ENCODE measurements at regions not wholly inside any gene's neighbourhood (a gene's known extent, or its start where the extent isn't known, plus 50 kb on each side); places are given as distances from the start of the nearest gene placed in this dataset.

DNA sequence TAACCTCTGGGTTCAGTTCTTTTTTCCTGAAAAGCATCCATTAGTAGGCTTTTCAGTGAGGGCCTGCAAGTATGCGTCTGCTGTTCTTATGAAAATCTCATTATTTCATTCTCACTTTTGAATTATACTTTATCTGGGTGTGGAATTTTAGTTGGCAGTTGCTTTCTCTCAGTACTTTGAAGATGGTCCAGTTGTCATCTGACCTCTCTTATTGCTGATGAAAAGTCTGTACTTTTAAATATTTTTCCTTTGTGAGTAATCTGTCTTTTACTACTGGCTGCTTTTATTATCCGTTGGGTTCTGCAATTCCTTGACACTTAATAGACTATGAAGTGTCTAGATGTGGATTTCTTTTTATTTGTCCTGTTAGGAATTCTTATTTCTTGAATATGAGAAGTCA lies 307.8 kb downstream of the CYP26B1 start:
- Histone ChIP-seq H3K9me3 (no peaks in the 10 kb centered on the region), H3K27me3 (no peaks in the 10 kb centered on the region), H3K36me3 (no peaks in the 10 kb centered on the region), H3K4me3 (no peak overlapping the region)
- no peak for DNase-seq

DNA sequence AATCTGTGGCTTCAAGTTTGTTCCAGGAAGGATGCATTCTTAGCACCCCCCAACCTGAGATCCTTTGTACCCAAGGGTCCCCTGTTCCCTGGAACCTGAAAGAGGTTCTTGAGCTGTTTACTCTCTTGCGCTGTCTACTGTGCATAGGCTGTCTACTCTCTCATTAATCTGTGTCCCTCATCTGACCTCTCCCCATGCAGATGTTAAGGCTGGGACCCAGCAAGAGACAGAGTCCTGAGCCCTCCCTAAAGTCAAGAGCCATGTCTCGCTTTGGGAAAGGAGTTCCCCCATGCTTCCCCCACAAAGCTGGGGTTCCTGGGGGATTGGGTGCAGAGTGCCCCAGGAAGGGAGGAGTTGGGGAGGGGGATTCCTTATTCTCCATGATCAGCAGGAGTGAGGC lies 312.9 kb downstream of the CYP26B1 start:
- Histone ChIP-seq H3K36me3 (no peaks in the 10 kb centered on the region), H3K9me3 (0 out of 2 replicates have a peak, but pooled peaks cover 3% of the 10 kb centered on the region), H3K4me3 (no peak overlapping the region), H3K27me3 (no peaks in the 10 kb centered on the region)
- no peak for DNase-seq

DNA sequence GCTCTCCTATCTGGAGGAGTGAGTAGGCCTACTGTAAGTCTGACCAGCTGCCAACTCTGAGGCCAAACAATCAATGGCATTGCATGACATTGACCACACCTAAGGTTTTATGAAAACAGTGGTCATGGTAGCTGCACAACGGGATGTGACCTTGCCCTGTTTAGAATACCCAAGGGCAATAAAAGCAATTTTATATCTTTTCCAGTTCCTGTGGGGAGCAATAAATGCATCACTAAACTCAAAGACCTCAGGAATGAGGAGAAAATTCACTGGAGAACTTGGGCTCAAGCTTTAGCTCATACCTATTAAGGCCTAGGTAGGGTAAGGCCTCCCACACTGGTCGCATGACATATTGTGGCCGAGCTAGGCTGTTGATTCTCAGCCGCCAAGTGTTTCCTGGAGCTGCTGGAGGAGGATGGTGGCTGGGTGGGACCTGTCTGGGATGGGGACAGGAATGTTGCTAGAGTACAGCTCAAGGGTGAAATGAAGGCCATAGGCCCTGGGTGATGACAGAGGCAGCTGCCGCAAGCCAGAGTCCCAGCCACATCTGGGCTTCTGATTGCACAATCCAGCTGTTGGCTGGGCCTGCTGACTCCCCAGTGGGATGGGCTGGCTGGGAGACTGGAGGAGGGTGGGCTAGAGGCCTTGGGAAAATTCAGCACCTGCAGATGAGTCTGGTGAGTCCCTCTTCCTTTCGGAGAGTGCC lies 313.7 kb downstream of the CYP26B1 start:
- H3K36me3 ChIP-seq, result no peaks in the 10 kb centered on the region
- DNase-seq, result peak; percentile 43
- H3K4me3 ChIP-seq, result no peak overlapping the region
- H3K27me3 ChIP-seq, result no peaks in the 10 kb centered on the region
- 0 out of 2 replicates have a peak, but pooled peaks cover 3% of the 10 kb centered on the region for H3K9me3 ChIP-seq

DNA sequence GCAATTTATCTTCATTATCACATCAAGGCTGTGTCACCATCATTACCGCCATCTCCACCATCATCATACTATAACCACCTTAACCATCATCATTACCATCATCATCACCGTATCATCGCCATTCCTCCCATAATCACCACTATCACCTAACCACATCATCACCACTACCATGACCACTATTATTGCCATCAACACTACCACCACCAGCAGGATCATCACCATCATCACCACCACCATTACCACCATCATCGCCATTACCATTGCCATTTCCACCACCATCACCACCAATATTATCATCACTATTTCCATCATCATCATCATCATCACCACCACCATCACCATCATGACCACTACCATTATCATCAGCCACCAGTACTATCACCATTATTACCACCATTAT lies 314.4 kb downstream of the CYP26B1 start:
- H3K27me3 ChIP-seq, result no peaks in the 10 kb centered on the region
- 0 out of 2 replicates have a peak, but pooled peaks cover 3% of the 10 kb centered on the region for H3K9me3 ChIP-seq
- DNase-seq, result no peak
- no peak overlapping the region for H3K4me3 ChIP-seq
- H3K36me3 ChIP-seq, result no peaks in the 10 kb centered on the region

DNA sequence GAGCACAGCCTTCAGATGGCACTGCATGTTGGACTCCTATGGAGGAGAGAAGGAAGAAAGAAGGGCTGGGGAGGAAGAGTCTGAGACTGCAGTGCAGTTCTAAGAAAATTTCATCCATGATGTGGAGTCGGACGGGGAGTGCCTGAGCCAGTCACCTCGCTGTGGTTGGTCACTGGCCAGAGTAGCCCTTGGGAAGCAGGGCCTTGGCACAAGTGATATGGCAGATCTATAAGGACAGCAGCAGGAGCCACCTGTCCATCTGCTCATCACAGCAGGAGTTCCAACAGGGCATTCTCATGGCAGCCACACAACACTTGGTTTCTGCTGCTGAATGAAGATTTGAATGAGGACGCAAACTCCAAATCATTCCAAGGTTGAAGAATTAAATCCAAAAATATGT lies 314.8 kb downstream of the CYP26B1 start:
- Histone ChIP-seq H3K4me3 (no peak overlapping the region), H3K9me3 (0 out of 2 replicates have a peak, but pooled peaks cover 3% of the 10 kb centered on the region), H3K36me3 (no peaks in the 10 kb centered on the region), H3K27me3 (no peaks in the 10 kb centered on the region)
- DNase-seq, result no peak

DNA sequence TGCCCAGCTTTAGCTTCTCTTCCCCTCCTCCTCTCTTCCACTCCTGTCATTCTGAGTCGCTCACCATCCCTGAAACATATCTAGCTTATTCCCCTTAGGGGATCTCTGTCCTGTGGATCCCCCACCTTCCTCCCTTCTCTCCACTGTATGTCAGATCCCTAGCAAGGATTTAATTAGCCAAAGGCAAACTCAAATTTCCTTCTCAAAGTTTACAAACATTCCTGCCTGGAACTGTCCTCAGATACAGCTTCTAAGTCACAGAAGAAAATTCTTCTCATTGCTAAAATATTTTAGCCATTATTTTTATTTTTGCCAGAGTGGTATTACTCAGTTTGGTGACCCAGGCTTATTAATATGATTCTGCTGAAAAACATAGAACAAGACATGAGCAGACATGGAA lies 315.3 kb downstream of the CYP26B1 start:
- H3K27me3 ChIP-seq, result no peaks in the 10 kb centered on the region
- DNase-seq, result no peak
- no peaks in the 10 kb centered on the region for H3K36me3 ChIP-seq
- H3K4me3 ChIP-seq, result no peak overlapping the region
- 0 out of 2 replicates have a peak, but pooled peaks cover 3% of the 10 kb centered on the region for H3K9me3 ChIP-seq

DNA sequence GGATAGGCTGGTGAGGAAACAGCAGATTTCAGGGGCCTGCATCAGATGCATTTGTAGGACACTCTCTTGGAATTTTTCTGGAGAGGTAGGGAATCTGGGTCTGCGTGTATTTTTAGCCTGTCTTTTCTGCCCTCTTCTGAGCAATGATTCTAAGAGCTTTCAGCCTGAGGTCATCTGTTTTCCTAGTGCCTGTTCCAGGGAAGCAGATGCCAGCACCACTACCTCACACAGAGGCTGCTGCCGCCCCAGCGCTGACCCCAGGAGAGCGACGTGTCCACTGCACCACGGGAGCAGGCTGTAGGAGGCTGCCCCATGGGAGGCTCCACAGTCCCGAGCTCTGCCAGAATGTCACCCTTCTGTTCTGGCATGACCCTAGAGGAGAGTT lies 316.5 kb downstream of the CYP26B1 start:
- H3K27me3 ChIP-seq, result no peaks in the 10 kb centered on the region
- peak; percentile 97 for DNase-seq
- H3K36me3 ChIP-seq, result no peaks in the 10 kb centered on the region
- H3K4me3 ChIP-seq, result no peak overlapping the region
- peaks cover 4% of the 10 kb centered on the region; the same call in 1 of the 2 replicates for H3K9me3 ChIP-seq

DNA sequence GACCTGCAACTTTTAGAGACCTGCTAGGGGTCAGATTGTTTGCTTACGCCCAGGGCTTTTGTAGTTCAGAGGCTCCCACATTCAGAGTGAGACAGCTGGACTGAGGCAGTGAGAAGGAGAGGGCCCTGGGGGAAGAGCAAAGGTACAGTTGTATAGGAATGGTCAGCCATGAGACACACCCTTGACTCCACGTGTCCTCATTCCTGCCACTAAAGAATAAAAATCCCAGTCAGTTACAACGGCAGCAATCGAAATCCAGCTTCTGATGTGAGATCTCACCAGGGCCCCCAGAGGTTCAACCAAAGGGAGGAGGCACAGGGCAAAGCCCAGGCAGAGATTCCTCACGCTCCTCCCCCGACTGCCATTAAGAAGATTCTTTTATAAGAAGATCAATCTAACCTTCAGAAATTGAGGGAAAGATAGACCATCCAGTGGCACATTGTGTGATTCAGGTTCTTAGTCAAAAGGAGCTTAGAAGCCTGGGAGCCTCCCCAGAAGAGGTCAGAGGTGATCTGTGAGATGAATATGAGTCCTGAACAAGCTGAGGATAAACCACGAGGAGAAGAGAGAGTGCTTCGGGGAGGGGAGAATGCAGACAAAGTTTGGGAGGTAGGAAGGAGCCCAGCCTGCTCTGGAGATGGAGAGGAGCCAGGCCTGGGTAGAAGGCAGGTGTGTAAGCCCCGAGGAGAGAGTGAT lies 317.0 kb downstream of the CYP26B1 start:
- Histone ChIP-seq H3K4me3 (no peak overlapping the region), H3K9me3 (peaks cover 4% of the 10 kb centered on the region; the same call in 1 of the 2 replicates), H3K27me3 (no peaks in the 10 kb centered on the region), H3K36me3 (no peaks in the 10 kb centered on the region)
- DNase-seq, result peak; percentile 83

DNA sequence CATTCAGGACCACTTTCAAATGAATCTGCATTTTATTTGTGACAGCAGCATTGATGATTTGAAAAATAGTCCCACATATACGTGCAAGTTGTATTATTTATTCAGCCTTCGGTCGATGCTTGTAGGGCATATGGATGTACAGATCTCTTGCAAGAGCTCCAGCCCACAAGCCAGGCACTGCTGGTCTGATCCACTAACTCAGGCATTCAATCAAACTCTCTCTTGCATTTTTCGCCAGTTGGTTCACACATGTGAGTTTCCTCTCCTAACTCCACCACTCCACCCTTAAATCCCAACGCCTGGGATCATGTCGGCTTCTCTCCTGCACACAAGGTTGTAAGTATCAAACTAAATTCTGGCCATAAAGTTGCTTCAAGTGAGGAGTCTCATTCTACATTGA lies 318.7 kb downstream of the CYP26B1 start:
- H3K27me3 ChIP-seq, result no peaks in the 10 kb centered on the region
- no peak overlapping the region for H3K4me3 ChIP-seq
- no peaks in the 10 kb centered on the region for H3K36me3 ChIP-seq
- H3K9me3 ChIP-seq, result peaks cover 4% of the 10 kb centered on the region; the same call in 1 of the 2 replicates
- no peak for DNase-seq

DNA sequence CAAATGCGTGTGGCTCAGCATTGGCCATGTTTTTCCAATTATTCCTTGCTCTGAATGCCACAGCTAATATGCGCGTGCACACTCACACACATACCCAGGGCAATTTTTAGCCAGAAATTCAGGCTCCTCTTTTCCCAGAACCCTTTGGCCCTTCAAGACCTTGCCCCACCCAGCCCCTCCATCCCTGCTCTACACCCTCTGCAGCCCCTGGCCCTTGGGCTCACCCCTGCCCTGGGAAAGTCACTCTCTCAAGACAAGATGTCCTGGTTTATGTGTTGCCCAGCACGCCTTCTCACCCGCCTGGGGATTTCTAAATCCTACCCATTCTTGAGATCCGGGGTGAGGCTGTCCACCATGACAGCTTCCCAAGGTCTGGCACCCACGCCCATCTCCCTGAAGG lies 319.7 kb downstream of the CYP26B1 start:
- H3K4me3 ChIP-seq, result no peak overlapping the region
- no peaks in the 10 kb centered on the region for H3K27me3 ChIP-seq
- no peak for DNase-seq
- peaks cover 2% of the 10 kb centered on the region; the same call in 1 of the 2 replicates for H3K9me3 ChIP-seq
- no peaks in the 10 kb centered on the region for H3K36me3 ChIP-seq

DNA sequence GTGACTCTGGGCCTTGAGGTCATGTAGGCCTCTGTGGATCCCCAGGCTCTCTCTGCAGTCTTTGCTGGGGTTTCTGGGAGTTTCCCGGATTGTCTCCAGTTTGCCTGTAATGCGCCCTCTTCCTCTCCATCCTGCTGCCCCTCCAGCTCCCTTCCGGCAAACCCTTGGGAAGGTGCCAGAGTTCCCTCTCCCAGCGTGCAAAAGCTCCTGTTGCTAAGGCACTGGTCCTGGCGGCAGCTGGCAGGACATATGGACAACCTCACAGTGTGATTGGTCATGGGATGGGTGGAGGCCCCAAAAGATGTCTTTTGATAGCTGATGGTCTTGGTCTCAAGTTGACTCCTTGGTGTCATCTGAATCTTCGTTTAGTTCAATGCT lies 320.1 kb downstream of the CYP26B1 start:
- Histone ChIP-seq H3K36me3 (no peaks in the 10 kb centered on the region), H3K4me3 (no peak overlapping the region), H3K9me3 (peaks cover 2% of the 10 kb centered on the region; the same call in 1 of the 2 replicates), H3K27me3 (no peaks in the 10 kb centered on the region)
- DNase-seq, result no peak

DNA sequence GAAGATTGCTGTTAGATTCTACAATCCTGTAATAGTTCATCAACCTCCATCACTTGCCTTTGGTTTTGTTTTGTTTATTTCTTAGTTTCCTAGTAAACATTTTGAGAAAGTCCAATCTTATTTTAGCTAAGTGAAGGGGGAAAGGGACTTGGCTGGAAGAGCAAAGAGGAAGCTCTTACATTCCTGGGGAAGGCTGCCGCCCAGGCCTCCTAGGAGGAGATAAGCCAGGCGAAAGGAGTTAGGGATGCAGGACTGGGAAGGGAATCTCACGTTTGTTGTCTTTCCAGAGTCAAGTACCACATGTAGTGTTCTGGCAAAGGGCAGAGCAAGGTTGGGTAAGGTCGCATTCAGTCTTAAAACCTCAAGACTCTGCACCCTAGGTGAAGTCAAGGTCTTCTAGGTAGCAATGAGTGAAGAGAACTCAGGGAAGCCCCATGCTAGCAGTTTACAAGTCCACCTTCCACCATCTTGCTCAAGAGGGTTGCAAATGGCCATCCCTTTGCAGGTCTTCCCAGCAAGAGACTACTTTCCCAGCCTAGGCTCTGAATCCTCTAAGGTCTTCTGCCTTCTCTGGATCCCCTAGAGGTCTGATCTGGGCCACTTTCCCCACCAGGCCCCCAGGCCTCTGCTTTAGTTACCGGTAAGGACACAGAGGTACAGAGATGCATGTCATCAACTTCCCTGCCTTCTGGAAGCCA lies 320.7 kb downstream of the CYP26B1 start:
- Histone ChIP-seq H3K4me3 (no peak overlapping the region), H3K27me3 (no peaks in the 10 kb centered on the region), H3K36me3 (no peaks in the 10 kb centered on the region), H3K9me3 (peaks cover 2% of the 10 kb centered on the region; the same call in 1 of the 2 replicates)
- no peak for DNase-seq

DNA sequence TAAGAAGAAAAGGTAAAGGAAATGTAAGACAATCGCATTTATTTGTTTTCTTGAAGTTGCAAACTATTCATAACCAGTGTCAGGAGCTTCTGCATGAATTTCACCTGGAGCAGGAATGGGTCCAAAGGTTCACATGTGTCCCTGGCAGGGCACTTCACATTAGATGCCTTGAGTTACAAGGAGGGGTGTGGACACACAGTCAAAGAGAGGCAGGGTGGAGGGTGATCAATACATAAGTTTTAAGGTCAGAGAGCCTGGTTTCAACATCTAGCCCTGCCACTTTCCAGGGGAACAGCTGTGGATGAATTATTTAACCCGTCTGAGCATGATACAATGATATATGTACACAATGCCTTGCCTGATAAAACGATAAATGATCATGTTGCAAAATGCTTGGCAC lies 321.4 kb downstream of the CYP26B1 start:
- Histone ChIP-seq H3K4me3 (no peak overlapping the region), H3K9me3 (peaks cover 2% of the 10 kb centered on the region; the same call in 1 of the 2 replicates), H3K36me3 (no peaks in the 10 kb centered on the region), H3K27me3 (no peaks in the 10 kb centered on the region)
- no peak for DNase-seq

DNA sequence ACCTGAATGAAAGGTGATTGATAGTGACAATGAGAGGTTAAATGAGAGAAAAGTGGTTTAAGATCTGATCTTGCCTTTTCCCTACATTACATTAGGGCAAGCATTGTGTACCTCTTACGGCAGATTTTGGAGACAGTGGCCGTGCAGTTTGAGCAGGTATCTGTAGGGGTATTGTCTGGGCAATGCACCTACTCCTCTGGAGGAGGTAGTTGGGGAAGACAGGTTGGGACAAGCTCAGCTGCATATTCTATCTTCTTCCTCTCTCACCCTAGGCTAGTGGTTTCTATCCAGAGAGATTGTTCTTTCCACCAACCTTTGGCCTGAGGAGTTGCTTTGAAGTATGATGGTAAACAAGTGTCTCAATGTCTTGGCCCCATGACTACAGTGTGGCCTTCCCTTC lies 323.2 kb downstream of the CYP26B1 start:
- DNase-seq, result no peak

DNA sequence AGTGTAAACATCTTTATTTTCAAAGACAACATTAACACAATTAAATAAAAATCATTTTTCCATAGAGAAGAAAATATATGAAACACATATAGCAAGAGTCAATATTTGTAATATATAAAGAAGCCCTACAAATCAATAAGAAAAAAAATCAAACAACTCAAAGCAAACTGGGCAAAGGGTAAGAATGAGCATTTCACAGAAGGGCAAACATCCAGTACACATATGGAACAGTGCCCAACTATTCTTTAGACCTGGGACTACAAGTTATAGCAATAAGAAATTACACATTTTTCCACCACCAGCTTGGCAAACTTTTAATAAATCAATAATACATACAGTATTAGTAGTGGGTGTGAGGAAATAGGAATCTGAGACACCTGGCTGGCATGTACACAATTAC lies 324.1 kb downstream of the CYP26B1 start:
- Histone ChIP-seq H3K9me3 (peaks cover 2% of the 10 kb centered on the region; the same call in 1 of the 2 replicates), H3K4me3 (no peak overlapping the region), H3K27me3 (no peaks in the 10 kb centered on the region), H3K36me3 (no peaks in the 10 kb centered on the region)
- DNase-seq, result no peak

More for the DNA sequence above, 323.2 kb downstream of the CYP26B1 start:
- Histone ChIP-seq H3K9me3 (peaks cover 2% of the 10 kb centered on the region; the same call in 1 of the 2 replicates), H3K36me3 (no peaks in the 10 kb centered on the region), H3K4me3 (no peak overlapping the region), H3K27me3 (no peaks in the 10 kb centered on the region)

DNA sequence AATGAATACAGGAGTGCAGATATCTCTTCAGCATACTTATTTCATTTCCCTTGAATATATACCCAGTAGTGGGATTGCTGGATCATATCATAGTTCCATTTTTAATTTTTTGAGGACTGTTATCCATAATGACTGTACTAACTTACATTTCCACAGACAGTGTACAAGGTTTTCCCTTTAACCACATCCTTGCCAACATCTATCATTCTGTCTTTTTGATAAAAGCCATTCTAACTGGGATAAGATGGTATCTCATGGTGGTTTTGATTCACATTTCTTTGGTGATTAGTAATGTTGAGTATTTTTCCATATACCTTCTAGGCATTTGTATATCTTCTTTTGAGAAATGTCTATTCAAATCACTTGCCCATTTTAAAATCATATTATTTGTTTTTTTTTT lies 325.2 kb downstream of the CYP26B1 start:
- H3K9me3 ChIP-seq, result peaks cover 2% of the 10 kb centered on the region; the same call in 1 of the 2 replicates
- no peaks in the 10 kb centered on the region for H3K27me3 ChIP-seq
- H3K36me3 ChIP-seq, result no peaks in the 10 kb centered on the region
- DNase-seq, result no peak
- no peak overlapping the region for H3K4me3 ChIP-seq

DNA sequence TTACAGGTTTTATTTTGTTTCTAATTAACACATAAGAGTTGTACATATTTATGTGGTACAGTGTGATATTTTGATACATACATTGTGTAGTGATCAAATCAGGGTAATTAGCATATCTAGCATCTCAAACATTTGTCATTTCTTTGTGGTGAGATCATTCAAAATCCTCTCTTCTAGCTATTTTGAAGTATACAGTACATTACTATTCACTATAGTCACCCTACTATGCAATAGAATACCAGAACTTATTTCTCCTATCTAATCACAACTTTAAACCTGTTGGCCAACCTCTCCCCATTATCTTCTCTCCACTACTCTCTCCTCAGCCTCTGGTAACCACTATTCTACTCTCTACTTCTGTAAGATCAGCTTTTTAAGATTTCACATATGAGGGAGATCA lies 325.8 kb downstream of the CYP26B1 start:
- DNase-seq, result no peak
- Histone ChIP-seq H3K4me3 (no peak overlapping the region), H3K9me3 (peaks cover 2% of the 10 kb centered on the region; the same call in 1 of the 2 replicates), H3K36me3 (no peaks in the 10 kb centered on the region), H3K27me3 (no peaks in the 10 kb centered on the region)
